GM12878 (cell line): ENCODE measurements at regions not wholly inside any gene's neighbourhood (a gene's known extent, or its start where the extent isn't known, plus 50 kb on each side); places are given as distances from the start of the nearest gene placed in this dataset.

ENCODE experiments used
- E2F8 ChIP-seq: fragments of 450-650 bp; IDR thresholded peaks from 2 replicates; pipeline ENCODE4 v1.6.1; 2018; ENCODE audit warnings: mild to moderate bottlenecking, low read depth, moderate library complexity; ENCODE audit not compliant: partially characterized antibody
- KDM1A ChIP-seq: fragments of 200-600 bp; sonication (generic); IDR thresholded peaks from 2 replicates; pipeline ENCODE4 v1.6.1; 2016; ENCODE audit warnings: borderline replicate concordance
- MYC ChIP-seq: IDR thresholded peaks from 2 replicates; pipeline ENCODE4 v1.6.1; 2011; ENCODE audit warnings: mild to moderate bottlenecking, low read length, moderate library complexity, inconsistent platforms; ENCODE audit not compliant: insufficient read depth, insufficient replicate concordance, insufficient read length, severe bottlenecking
- NBN ChIP-seq: fragments of 450-650 bp; IDR thresholded peaks from 2 replicates; pipeline ENCODE4 v1.6.1; 2016
- POLR2A ChIP-seq: IDR thresholded peaks from 2 replicates; pipeline ENCODE4 v1.6.1; 2011; ENCODE audit warnings: low read depth, mild to moderate bottlenecking, low read length
- TCF7 ChIP-seq: IDR thresholded peaks from 2 replicates; pipeline ENCODE4 v1.6.1; 2014; ENCODE audit warnings: antibody characterized with exemption, borderline replicate concordance
- TF ChIP-seq, protein P1 (sequence below): IDR thresholded peaks from 2 replicates; pipeline ENCODE4 v1.6.1; 2011; ENCODE audit warnings: borderline replicate concordance, low read depth, mild to moderate bottlenecking, moderate library complexity, low read length; ENCODE audit not compliant: insufficient read depth, poor library complexity, severe bottlenecking
- TF ChIP-seq, protein P2 (sequence below), 3 experiments: IDR thresholded peaks in 2 of 3; conservative IDR thresholded peaks in 1 of 3; 2 replicates each; pipeline ENCODE4 v1.5.1; 2011; ENCODE audit warnings: low read depth in 3 of 3, low read length in 3 of 3, mild to moderate bottlenecking in 3 of 3, control low read depth in 2 of 3, moderate library complexity in 2 of 3, inconsistent platforms in 1 of 3, mixed read lengths in 1 of 3; ENCODE audit not compliant: control insufficient read depth in 2 of 3, insufficient read depth in 1 of 3; ENCODE audit errors: extremely low read depth in 1 of 3

DNA sequence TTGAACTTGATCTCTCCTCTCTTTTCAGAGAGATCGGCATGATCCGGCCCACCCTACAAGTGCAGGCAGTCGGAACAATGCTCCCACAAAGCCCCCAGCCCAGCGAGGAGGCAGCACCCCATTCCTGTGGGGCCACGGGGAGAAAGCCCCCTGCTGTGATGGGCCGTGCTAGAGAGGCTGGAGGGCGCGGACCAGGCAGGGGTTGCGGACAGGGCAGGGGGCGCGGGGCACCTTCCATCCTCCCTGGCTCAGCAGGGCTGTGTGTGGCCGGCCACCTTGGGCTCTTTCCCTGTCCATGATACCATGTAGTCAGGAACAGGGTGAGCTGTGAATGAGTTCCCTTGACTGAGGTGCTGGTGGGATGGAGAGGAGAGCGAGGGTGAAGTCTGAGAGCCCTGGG is 379.8 kb downstream of the BRD1 start:
- TF ChIP-seq, protein P1, sequence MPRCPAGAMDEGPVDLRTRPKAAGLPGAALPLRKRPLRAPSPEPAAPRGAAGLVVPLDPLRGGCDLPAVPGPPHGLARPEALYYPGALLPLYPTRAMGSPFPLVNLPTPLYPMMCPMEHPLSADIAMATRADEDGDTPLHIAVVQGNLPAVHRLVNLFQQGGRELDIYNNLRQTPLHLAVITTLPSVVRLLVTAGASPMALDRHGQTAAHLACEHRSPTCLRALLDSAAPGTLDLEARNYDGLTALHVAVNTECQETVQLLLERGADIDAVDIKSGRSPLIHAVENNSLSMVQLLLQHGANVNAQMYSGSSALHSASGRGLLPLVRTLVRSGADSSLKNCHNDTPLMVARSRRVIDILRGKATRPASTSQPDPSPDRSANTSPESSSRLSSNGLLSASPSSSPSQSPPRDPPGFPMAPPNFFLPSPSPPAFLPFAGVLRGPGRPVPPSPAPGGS, result no peak
- TF ChIP-seq KDM1A (no peak), TCF7 (no peak), POLR2A (no peak), E2F8 (no peak), MYC (no peak), NBN (no peak)
- TF ChIP-seq, protein P2, sequence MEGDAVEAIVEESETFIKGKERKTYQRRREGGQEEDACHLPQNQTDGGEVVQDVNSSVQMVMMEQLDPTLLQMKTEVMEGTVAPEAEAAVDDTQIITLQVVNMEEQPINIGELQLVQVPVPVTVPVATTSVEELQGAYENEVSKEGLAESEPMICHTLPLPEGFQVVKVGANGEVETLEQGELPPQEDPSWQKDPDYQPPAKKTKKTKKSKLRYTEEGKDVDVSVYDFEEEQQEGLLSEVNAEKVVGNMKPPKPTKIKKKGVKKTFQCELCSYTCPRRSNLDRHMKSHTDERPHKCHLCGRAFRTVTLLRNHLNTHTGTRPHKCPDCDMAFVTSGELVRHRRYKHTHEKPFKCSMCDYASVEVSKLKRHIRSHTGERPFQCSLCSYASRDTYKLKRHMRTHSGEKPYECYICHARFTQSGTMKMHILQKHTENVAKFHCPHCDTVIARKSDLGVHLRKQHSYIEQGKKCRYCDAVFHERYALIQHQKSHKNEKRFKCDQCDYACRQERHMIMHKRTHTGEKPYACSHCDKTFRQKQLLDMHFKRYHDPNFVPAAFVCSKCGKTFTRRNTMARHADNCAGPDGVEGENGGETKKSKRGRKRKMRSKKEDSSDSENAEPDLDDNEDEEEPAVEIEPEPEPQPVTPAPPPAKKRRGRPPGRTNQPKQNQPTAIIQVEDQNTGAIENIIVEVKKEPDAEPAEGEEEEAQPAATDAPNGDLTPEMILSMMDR (IDR thresholded peaks at IDR 0.05 in 2 of 3, conservative IDR thresholded peaks at IDR 0.05 in 1 of 3; ENCODE audit: control insufficient read depth in 2 of 3, extremely low read depth in 1 of 3, insufficient read depth in 1 of 3, low read depth in 3 of 3, low read length in 3 of 3), result no peak
